HepG2 (cell line): ENCODE measurements at regions not wholly inside any gene's neighbourhood (a gene's known extent, or its start where the extent isn't known, plus 50 kb on each side); places are given as distances from the start of the nearest gene placed in this dataset.

Experiments
- FOXJ3 ChIP-seq: sonication (generic); formaldehyde crosslinking; IDR thresholded peaks from 2 replicates; pipeline ENCODE4 v1.4.0; 2020; ENCODE audit warnings: missing genetic modification reagents, mild to moderate bottlenecking, borderline replicate concordance
- HNRNPLL ChIP-seq: fragments of 200-400 bp; formaldehyde crosslinking; IDR thresholded peaks from 2 replicates; pipeline ENCODE4 v1.6.1; 2017; ENCODE audit warnings: mild to moderate bottlenecking, low read depth, low read length; ENCODE audit not compliant: poor library complexity, severe bottlenecking
- ISL2 ChIP-seq: sonication (generic); formaldehyde crosslinking; IDR thresholded peaks from 2 replicates; pipeline ENCODE4 v1.5.0; 2020; ENCODE audit warnings: missing genetic modification reagents
- REL ChIP-seq: sonication (generic); formaldehyde crosslinking; conservative IDR thresholded peaks from 2 replicates; pipeline ENCODE4 v1.8.0; 2022; ENCODE audit warnings: mild to moderate bottlenecking, missing genetic modification reagents, moderate library complexity
- RELA ChIP-seq: sonication (generic); formaldehyde crosslinking; IDR thresholded peaks from 2 replicates; pipeline ENCODE4 v1.4.0; 2020; ENCODE audit warnings: missing genetic modification reagents
- SNAPC2 ChIP-seq: sonication (generic); formaldehyde crosslinking; IDR thresholded peaks from 2 replicates; pipeline ENCODE4 v1.8.1; 2022; ENCODE audit warnings: mild to moderate bottlenecking, missing genetic modification reagents
- TEAD3 ChIP-seq: optimal IDR thresholded peaks from 2 replicates; pipeline ENCODE3; 2016; ENCODE audit warnings: borderline replicate concordance
- TRIM24 ChIP-seq: sonication (generic); formaldehyde crosslinking; IDR thresholded peaks from 2 replicates; pipeline ENCODE4 v1.8.0; 2022; ENCODE audit warnings: mild to moderate bottlenecking, missing genetic modification reagents
- YEATS2 ChIP-seq: sonication (generic); formaldehyde crosslinking; IDR thresholded peaks from 2 replicates; pipeline ENCODE4 v1.4.0; 2020; ENCODE audit warnings: missing genetic modification reagents, borderline replicate concordance
- ZBTB7B ChIP-seq: sonication (generic); formaldehyde crosslinking; IDR thresholded peaks from 2 replicates; pipeline ENCODE4 v1.4.0; 2020; ENCODE audit warnings: missing genetic modification reagents
- ZFP90 ChIP-seq: sonication (generic); formaldehyde crosslinking; IDR thresholded peaks from 2 replicates; pipeline ENCODE4 v1.8.0; 2022; ENCODE audit warnings: missing genetic modification reagents, mild to moderate bottlenecking, inconsistent platforms, borderline replicate concordance
- ZNF263 ChIP-seq: sonication (generic); formaldehyde crosslinking; IDR thresholded peaks from 2 replicates; pipeline ENCODE4 v1.4.0; 2020; ENCODE audit warnings: missing genetic modification reagents
- ZNF282 ChIP-seq: fragments of 450-650 bp; IDR thresholded peaks from 2 replicates; pipeline ENCODE4 v1.6.1; 2018; ENCODE audit not compliant: partially characterized antibody
- ZNF850 ChIP-seq: sonication (generic); formaldehyde crosslinking; conservative IDR thresholded peaks from 2 replicates; pipeline ENCODE4 v1.9.0; 2021; ENCODE audit warnings: mild to moderate bottlenecking, missing genetic modification reagents
- ZNF883 ChIP-seq: sonication (generic); formaldehyde crosslinking; IDR thresholded peaks from 2 replicates; pipeline ENCODE4 v1.5.1; 2020; ENCODE audit warnings: mild to moderate bottlenecking, missing genetic modification reagents; ENCODE audit errors: not compliant biosample characterization
- TF ChIP-seq, protein P1 (sequence below): sonication (generic); formaldehyde crosslinking; IDR thresholded peaks from 2 replicates; pipeline ENCODE4 v1.4.0; 2020; ENCODE audit warnings: missing genetic modification reagents, borderline replicate concordance
- TF ChIP-seq, protein P2 (sequence below): sonication (generic); formaldehyde crosslinking; IDR thresholded peaks from 2 replicates; pipeline ENCODE4 v1.4.0; 2020; ENCODE audit warnings: mild to moderate bottlenecking, missing genetic modification reagents
- TF ChIP-seq, protein P3 (sequence below): sonication (generic); formaldehyde crosslinking; IDR thresholded peaks from 2 replicates; pipeline ENCODE4 v1.4.0; 2020; ENCODE audit warnings: missing genetic modification reagents, borderline replicate concordance

DNA sequence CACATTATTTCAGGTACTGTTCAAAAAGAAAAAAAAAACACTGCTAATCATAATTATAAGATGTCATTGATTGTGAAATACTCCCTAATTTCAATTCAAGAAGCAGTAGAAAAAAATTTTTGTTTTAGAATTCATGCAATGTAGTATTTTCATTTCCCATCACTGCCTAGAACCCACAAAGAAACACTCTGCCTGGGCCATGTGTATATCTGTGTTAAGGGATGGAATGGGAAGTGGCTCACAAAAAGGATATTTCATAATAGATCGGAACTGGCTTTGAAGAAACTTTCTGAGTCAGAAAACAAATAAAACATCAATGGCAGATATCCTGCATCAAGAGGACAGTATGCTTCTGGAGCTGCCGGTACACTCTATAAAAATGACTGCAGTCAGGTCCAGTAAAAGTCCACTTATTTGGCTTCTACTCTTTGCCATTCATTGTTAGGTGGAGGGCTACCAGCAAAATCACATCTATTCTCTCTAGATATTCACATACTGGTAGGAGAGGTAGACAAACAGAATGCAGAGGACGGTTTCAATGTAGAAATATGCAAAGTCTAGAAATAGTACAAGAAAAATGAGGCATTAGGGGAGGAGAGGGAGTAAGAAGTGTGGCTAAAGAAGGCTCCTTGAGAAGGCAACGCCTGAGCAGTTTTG, 135.0 kb upstream of the TNFAIP3 start (continued):
- TF ChIP-seq, protein P1, sequence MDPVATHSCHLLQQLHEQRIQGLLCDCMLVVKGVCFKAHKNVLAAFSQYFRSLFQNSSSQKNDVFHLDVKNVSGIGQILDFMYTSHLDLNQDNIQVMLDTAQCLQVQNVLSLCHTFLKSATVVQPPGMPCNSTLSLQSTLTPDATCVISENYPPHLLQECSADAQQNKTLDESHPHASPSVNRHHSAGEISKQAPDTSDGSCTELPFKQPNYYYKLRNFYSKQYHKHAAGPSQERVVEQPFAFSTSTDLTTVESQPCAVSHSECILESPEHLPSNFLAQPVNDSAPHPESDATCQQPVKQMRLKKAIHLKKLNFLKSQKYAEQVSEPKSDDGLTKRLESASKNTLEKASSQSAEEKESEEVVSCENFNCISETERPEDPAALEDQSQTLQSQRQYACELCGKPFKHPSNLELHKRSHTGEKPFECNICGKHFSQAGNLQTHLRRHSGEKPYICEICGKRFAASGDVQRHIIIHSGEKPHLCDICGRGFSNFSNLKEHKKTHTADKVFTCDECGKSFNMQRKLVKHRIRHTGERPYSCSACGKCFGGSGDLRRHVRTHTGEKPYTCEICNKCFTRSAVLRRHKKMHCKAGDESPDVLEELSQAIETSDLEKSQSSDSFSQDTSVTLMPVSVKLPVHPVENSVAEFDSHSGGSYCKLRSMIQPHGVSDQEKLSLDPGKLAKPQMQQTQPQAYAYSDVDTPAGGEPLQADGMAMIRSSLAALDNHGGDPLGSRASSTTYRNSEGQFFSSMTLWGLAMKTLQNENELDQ (CRISPR knock-in tag), result no peak
- peak; percentile 99 for TF ChIP-seq ISL2 (CRISPR knock-in tag)
- TF ChIP-seq ZNF850 (CRISPR knock-in tag), result no peak
- TF ChIP-seq ZNF282, result no peak
- peak; percentile 83; the same call in 1 of the 2 replicates for TF ChIP-seq ZFP90 (CRISPR knock-in tag)
- TF ChIP-seq SNAPC2 (CRISPR knock-in tag), result no peak; the same call in 1 of the 2 replicates
- peak; percentile 65; the same call in 1 of the 2 replicates for TF ChIP-seq TRIM24
- TF ChIP-seq, protein P2, sequence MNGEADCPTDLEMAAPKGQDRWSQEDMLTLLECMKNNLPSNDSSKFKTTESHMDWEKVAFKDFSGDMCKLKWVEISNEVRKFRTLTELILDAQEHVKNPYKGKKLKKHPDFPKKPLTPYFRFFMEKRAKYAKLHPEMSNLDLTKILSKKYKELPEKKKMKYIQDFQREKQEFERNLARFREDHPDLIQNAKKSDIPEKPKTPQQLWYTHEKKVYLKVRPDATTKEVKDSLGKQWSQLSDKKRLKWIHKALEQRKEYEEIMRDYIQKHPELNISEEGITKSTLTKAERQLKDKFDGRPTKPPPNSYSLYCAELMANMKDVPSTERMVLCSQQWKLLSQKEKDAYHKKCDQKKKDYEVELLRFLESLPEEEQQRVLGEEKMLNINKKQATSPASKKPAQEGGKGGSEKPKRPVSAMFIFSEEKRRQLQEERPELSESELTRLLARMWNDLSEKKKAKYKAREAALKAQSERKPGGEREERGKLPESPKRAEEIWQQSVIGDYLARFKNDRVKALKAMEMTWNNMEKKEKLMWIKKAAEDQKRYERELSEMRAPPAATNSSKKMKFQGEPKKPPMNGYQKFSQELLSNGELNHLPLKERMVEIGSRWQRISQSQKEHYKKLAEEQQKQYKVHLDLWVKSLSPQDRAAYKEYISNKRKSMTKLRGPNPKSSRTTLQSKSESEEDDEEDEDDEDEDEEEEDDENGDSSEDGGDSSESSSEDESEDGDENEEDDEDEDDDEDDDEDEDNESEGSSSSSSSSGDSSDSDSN (CRISPR knock-in tag), result peak; percentile 53; the same call in 1 of the 2 replicates
- no peak for TF ChIP-seq REL (CRISPR knock-in tag)
- TF ChIP-seq YEATS2 (CRISPR knock-in tag), result peak; percentile 56; the same call in 1 of the 2 replicates
- TF ChIP-seq ZNF263, result peak; percentile 36; the same call in 1 of the 2 replicates
- TF ChIP-seq RELA (CRISPR knock-in tag), result peak; percentile 73; the same call in 1 of the 2 replicates
- TF ChIP-seq ZBTB7B (CRISPR knock-in tag), result peak; percentile 54; the same call in 1 of the 2 replicates
- TF ChIP-seq FOXJ3 (CRISPR knock-in tag), result peak; percentile 93
- TF ChIP-seq, protein P3, sequence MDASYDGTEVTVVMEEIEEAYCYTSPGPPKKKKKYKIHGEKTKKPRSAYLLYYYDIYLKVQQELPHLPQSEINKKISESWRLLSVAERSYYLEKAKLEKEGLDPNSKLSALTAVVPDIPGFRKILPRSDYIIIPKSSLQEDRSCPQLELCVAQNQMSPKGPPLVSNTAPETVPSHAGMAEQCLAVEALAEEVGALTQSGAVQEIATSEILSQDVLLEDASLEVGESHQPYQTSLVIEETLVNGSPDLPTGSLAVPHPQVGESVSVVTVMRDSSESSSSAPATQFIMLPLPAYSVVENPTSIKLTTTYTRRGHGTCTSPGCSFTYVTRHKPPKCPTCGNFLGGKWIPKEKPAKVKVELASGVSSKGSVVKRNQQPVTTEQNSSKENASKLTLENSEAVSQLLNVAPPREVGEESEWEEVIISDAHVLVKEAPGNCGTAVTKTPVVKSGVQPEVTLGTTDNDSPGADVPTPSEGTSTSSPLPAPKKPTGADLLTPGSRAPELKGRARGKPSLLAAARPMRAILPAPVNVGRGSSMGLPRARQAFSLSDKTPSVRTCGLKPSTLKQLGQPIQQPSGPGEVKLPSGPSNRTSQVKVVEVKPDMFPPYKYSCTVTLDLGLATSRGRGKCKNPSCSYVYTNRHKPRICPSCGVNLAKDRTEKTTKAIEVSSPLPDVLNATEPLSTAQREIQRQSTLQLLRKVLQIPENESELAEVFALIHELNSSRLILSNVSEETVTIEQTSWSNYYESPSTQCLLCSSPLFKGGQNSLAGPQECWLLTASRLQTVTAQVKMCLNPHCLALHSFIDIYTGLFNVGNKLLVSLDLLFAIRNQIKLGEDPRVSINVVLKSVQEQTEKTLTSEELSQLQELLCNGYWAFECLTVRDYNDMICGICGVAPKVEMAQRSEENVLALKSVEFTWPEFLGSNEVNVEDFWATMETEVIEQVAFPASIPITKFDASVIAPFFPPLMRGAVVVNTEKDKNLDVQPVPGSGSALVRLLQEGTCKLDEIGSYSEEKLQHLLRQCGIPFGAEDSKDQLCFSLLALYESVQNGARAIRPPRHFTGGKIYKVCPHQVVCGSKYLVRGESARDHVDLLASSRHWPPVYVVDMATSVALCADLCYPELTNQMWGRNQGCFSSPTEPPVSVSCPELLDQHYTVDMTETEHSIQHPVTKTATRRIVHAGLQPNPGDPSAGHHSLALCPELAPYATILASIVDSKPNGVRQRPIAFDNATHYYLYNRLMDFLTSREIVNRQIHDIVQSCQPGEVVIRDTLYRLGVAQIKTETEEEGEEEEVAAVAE, result peak; percentile 81; the same call in 1 of the 2 replicates
- TF ChIP-seq TEAD3, result peak; percentile 90
- TF ChIP-seq ZNF883 (CRISPR knock-in tag), result no peak
- TF ChIP-seq HNRNPLL, result no peak
